ENCODE measurements at regions not wholly inside any gene's neighbourhood (a gene's known extent, or its start where the extent isn't known, plus 50 kb on each side); places are given as distances from the start of the nearest gene placed in this dataset.

DNA sequence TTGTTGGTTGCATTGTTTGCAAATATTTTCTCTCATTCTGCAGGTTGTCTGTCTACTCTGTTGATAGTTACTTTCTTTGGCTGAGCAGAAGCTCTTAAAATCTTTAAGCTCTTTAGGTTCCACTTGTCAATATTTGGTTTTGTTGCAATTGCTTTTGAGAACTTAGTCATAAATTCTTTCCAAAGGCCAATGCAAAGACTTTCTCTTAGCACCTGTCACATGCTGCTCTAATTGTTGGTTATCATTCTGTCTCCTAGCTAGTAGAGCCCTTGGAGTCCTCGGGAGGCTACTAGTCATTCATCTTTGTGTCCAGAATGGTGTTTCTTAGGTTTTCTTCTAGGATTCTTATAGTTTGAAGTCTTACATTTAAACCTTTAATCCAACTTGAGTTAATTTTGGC is 312.7 kb upstream of the PROX1 start:
- Histone ChIP-seq H3K27ac (no peak overlapping the region), H3K27me3 (ENCODE audit: insufficient read depth, low read depth, severe bottlenecking) (no peaks in the 10 kb centered on the region), H3K4me3 (ENCODE audit: low read depth, low read length) (no peak overlapping the region), H3K9me3 (ENCODE audit: severe bottlenecking) (no peaks in the 10 kb centered on the region), H3K36me3 (no peaks in the 10 kb centered on the region)
- TF ChIP-seq, protein P1, sequence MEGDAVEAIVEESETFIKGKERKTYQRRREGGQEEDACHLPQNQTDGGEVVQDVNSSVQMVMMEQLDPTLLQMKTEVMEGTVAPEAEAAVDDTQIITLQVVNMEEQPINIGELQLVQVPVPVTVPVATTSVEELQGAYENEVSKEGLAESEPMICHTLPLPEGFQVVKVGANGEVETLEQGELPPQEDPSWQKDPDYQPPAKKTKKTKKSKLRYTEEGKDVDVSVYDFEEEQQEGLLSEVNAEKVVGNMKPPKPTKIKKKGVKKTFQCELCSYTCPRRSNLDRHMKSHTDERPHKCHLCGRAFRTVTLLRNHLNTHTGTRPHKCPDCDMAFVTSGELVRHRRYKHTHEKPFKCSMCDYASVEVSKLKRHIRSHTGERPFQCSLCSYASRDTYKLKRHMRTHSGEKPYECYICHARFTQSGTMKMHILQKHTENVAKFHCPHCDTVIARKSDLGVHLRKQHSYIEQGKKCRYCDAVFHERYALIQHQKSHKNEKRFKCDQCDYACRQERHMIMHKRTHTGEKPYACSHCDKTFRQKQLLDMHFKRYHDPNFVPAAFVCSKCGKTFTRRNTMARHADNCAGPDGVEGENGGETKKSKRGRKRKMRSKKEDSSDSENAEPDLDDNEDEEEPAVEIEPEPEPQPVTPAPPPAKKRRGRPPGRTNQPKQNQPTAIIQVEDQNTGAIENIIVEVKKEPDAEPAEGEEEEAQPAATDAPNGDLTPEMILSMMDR (IDR thresholded peaks at IDR 0.05; ENCODE audit: low read depth, low read length) = no peak
- no peak for DNase-seq

DNA sequence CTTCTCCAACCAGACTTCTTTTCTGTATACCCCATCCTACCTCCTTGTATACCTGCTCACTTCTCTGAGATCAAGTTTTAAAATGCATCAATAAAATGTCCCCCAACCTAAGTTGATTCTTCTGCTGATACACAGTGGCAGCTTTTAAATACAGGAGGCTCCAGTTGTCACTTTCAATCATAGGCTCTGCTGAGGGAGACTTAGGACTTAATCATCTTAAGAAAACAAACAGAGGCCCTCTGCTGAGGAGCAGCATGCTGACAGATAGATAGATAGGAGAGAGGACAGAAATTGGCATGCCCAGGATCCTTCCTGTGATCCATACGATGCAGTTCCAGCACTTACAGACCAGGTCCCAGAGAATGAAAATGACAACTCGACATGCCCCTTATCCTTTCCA is 311.0 kb upstream of the PROX1 start:
- TF ChIP-seq, protein P1 (IDR thresholded peaks at IDR 0.05; ENCODE audit: low read depth, low read length) = no peak
- H3K27me3 ChIP-seq (ENCODE audit: insufficient read depth, low read depth, severe bottlenecking) = no peaks in the 10 kb centered on the region
- no peak overlapping the region for H3K4me3 ChIP-seq (ENCODE audit: low read depth, low read length)
- H3K9me3 ChIP-seq (ENCODE audit: severe bottlenecking) = no peaks in the 10 kb centered on the region
- no peaks in the 10 kb centered on the region for H3K36me3 ChIP-seq
- H3K27ac ChIP-seq = no peak overlapping the region
- DNase-seq = peak; percentile 51

DNA sequence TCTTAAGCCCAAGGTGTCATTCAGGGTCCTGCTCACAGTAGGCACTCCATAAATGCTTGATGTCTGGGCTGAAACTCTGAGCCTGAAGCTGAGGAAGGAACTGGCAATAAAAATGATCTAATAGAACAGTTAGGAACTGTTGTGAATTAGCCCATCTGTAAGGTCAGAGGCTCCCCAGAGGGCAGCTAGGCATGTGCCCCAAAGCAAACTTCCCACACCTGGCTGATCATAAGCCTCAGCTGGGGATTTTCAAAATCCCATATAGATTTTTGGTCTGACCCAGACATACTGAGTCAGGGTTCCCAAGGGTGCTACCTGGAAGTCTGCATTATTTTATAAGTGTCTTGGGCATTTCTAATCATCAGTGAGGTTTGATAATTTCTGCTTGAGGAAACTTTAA is 309.4 kb upstream of the PROX1 start:
- no peak for DNase-seq
- TF ChIP-seq, protein P1 (IDR thresholded peaks at IDR 0.05; ENCODE audit: low read depth, low read length) = no peak

DNA sequence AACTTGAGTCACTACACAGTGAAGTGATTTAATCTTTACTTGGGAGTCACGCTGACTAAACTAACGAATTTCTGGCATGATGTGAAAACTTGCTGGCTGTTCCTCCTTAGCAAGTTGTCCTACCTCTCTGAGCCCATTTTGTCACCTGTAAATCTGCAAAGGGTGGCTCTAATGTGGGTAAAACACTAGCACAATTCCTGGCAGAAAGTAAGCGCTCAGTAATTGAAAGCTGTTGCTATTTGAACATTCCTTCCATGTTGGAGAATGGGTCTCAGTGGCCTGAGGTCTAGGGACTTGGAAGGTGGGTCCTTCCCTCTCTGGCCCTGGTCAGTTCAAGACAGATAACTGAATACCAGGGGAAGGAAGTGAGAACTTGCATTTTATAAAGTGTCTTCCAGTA is 309.0 kb upstream of the PROX1 start:
- H3K9me3 ChIP-seq (ENCODE audit: severe bottlenecking) = no peaks in the 10 kb centered on the region
- no peaks in the 10 kb centered on the region for H3K36me3 ChIP-seq
- H3K27me3 ChIP-seq (ENCODE audit: insufficient read depth, low read depth, severe bottlenecking) = no peaks in the 10 kb centered on the region
- no peak overlapping the region for H3K27ac ChIP-seq
- DNase-seq = no peak
- no peak overlapping the region for H3K4me3 ChIP-seq (ENCODE audit: low read depth, low read length)
- TF ChIP-seq, protein P1 (IDR thresholded peaks at IDR 0.05; ENCODE audit: low read depth, low read length) = no peak

More for the DNA sequence above, 309.4 kb upstream of the PROX1 start:
- Histone ChIP-seq H3K27me3 (ENCODE audit: insufficient read depth, low read depth, severe bottlenecking) (no peaks in the 10 kb centered on the region), H3K36me3 (no peaks in the 10 kb centered on the region), H3K4me3 (ENCODE audit: low read depth, low read length) (no peak overlapping the region), H3K9me3 (ENCODE audit: severe bottlenecking) (no peaks in the 10 kb centered on the region), H3K27ac (no peak overlapping the region)

DNA sequence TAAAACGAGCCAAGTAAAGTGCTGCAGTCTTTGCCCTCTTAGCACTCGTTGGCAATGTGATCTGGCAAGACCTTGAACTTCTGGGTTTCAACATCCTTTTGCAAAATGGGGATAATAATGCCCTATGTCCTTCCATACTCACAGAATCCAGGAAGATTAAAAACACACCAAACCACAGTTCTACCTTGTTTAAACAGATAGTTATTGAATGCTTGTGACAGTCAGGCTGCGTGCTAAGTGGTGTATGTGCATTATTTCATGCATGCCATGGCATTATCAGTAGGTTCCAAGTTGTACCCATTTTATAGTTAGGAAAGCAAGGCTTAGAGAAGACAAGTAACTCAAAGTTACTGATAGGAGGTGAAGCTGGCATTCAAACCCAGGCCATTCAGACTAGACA is 308.6 kb upstream of the PROX1 start:
- TF ChIP-seq, protein P1 (IDR thresholded peaks at IDR 0.05; ENCODE audit: low read depth, low read length) = no peak
- Histone ChIP-seq H3K27ac (no peak overlapping the region), H3K27me3 (ENCODE audit: insufficient read depth, low read depth, severe bottlenecking) (no peaks in the 10 kb centered on the region), H3K9me3 (ENCODE audit: severe bottlenecking) (no peaks in the 10 kb centered on the region), H3K4me3 (ENCODE audit: low read depth, low read length) (no peak overlapping the region), H3K36me3 (no peaks in the 10 kb centered on the region)
- no peak for DNase-seq

DNA sequence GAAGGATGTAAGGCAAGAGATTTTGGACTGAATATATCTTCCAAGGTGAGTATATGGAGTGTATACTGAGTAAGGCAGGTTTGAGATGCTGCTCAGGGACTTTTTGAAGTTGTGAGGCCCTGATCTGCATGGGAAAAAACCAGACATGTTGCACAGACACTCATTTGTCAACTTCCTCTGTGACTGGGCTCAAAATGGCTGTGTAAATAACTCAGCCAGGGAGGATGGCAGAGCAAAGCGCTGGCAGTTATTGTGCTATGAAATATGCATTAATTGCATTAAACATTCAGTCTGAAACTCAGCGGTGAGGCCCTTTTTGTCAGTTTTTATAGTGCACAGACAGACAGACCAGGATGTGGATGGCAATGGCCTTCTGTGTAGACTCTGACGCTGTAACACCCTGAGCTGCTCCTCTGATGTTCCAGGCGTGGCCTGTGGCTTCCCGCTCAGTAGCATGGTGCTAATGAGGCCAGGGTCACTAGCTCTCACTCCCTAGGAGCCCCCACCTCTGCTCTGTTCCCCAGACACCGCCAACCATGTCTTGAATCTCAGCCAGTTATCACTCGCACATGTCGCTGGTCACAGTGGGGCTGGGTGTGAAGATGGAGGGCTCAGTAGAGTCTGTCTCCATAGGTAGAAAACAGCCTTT is 307.0 kb upstream of the PROX1 start:
- no peak overlapping the region for H3K27ac ChIP-seq
- TF ChIP-seq, protein P1 (IDR thresholded peaks at IDR 0.05; ENCODE audit: low read depth, low read length) = no peak
- DNase-seq = no peak
- H3K9me3 ChIP-seq (ENCODE audit: severe bottlenecking) = no peaks in the 10 kb centered on the region
- no peaks in the 10 kb centered on the region for H3K36me3 ChIP-seq
- H3K27me3 ChIP-seq (ENCODE audit: insufficient read depth, low read depth, severe bottlenecking) = no peaks in the 10 kb centered on the region
- no peak overlapping the region for H3K4me3 ChIP-seq (ENCODE audit: low read depth, low read length)
